Fibroblast of lung (primary cell): ENCODE measurements at regions not wholly inside any gene's neighbourhood (a gene's known extent, or its start where the extent isn't known, plus 50 kb on each side); places are given as distances from the start of the nearest gene placed in this dataset.

Source experiments
- DNase-seq, 2 donors: peaks; one replicate each; pipeline versions ENCODE4 v3.0.0 to v3.0.0-alpha.2; 2010; ENCODE audit warnings: low read depth in 2 of 2
- H2AFZ ChIP-seq: 2 replicates; pipeline ENCODE4 v1.5.1; 2012; ENCODE audit warnings: low read length, control low read depth, inconsistent platforms
- H3K27ac ChIP-seq: 2 replicates; pipeline ENCODE4 v1.5.1; 2011; ENCODE audit warnings: low read length, control low read depth; ENCODE audit not compliant: insufficient read depth
- H3K27me3 ChIP-seq: 2 replicates; pipeline ENCODE4 v1.5.1; 2011; ENCODE audit warnings: mild to moderate bottlenecking, low read length; ENCODE audit not compliant: control insufficient read depth, insufficient read depth
- H3K36me3 ChIP-seq: 2 replicates; pipeline ENCODE4 v1.5.1; 2011; ENCODE audit warnings: low read length; ENCODE audit not compliant: control insufficient read depth, insufficient read depth
- H3K4me1 ChIP-seq: 2 replicates; pipeline ENCODE4 v1.5.1; 2011; ENCODE audit warnings: low read length; ENCODE audit not compliant: control insufficient read depth, insufficient read depth; ENCODE audit errors: extremely low read depth
- H3K4me2 ChIP-seq: 2 replicates; pipeline ENCODE4 v1.5.1; 2011; ENCODE audit warnings: low read length, control low read depth; ENCODE audit not compliant: insufficient read depth; ENCODE audit errors: extremely low read depth
- H3K4me3 ChIP-seq, 4 experiments: fragments of 200-600 bp in 1 of 4; sonication (generic) in 1 of 4; replicated peaks in 1 of 4; 2 replicates each; pipeline ENCODE4 v1.5.1; 2011 to 2016; ENCODE audit warnings: low read length in 4 of 4, low read depth in 3 of 4, mild to moderate bottlenecking in 3 of 4, control low read depth in 2 of 4, inconsistent platforms in 1 of 4, mixed read lengths in 1 of 4; ENCODE audit not compliant: insufficient read depth in 1 of 4; ENCODE audit errors: control extremely low read depth in 1 of 4
- H3K79me2 ChIP-seq: 2 replicates; pipeline ENCODE4 v1.5.1; 2012; ENCODE audit warnings: mild to moderate bottlenecking, low read length, inconsistent platforms; ENCODE audit not compliant: control insufficient read depth, insufficient read depth
- H3K9ac ChIP-seq: 2 replicates; pipeline ENCODE4 v1.5.1; 2011; ENCODE audit warnings: mild to moderate bottlenecking, low read length, control low read depth; ENCODE audit not compliant: insufficient read depth
- H3K9me3 ChIP-seq: 2 replicates; pipeline ENCODE4 v1.5.1; 2012; ENCODE audit warnings: low read depth, low read length; ENCODE audit not compliant: control insufficient read depth, insufficient read depth
- H4K20me1 ChIP-seq: 2 replicates; pipeline ENCODE4 v1.5.1; 2011; ENCODE audit warnings: low read length; ENCODE audit not compliant: control insufficient read depth, insufficient read depth; ENCODE audit errors: extremely low read depth
- CTCF ChIP-seq, 2 donors: IDR thresholded peaks in 1 of 2; conservative IDR thresholded peaks in 1 of 2; 1 replicate in 1 of 2; 2 replicates in 1 of 2; pipeline ENCODE4 v1.5.1; 2011 to 2012; ENCODE audit warnings: low read length in 2 of 2, control low read depth in 1 of 2, inconsistent platforms in 1 of 2, low read depth in 1 of 2, mild to moderate bottlenecking in 1 of 2
- EZH2 ChIP-seq: IDR thresholded peaks from 2 replicates; pipeline ENCODE4 v1.5.1; 2012; ENCODE audit warnings: low read length, control low read depth, mild to moderate bottlenecking; ENCODE audit errors: missing control alignments

GRCh38 chr2:185894223-185894622, 155.6 kb downstream of the FSIP2 start:
- H3K79me2 ChIP-seq = no peaks in the 10 kb centered on the region
- no peak overlapping the region for H2AFZ ChIP-seq
- H3K27ac ChIP-seq = no peak overlapping the region
- no peak for DNase-seq
- H3K27me3 ChIP-seq = no peaks in the 10 kb centered on the region
- no peaks in the 10 kb centered on the region for H3K4me1 ChIP-seq
- no peak overlapping the region for H3K4me2 ChIP-seq
- H4K20me1 ChIP-seq = no peaks in the 10 kb centered on the region
- H3K4me3 ChIP-seq = no peak overlapping the region
- TF ChIP-seq CTCF (conservative IDR thresholded peaks at IDR 0.05 in 1 of 2, IDR thresholded peaks at IDR 0.05 in 1 of 2; ENCODE audit: low read depth in 1 of 2, low read length in 2 of 2) (no peak), EZH2 (no peak)
- H3K36me3 ChIP-seq = no peaks in the 10 kb centered on the region
- H3K9ac ChIP-seq = no peak overlapping the region
- H3K9me3 ChIP-seq = no peaks in the 10 kb centered on the region

- Histone ChIP-seq H3K27me3 (no peaks in the 10 kb centered on the region), H3K9me3 (no peaks in the 10 kb centered on the region), H2AFZ (no peak overlapping the region), H3K27ac (no peak overlapping the region), H3K9ac (no peak overlapping the region), H3K36me3 (no peaks in the 10 kb centered on the region), H3K4me3 (no peak overlapping the region), H3K4me2 (no peak overlapping the region), H4K20me1 (no peaks in the 10 kb centered on the region), H3K4me1 (no peaks in the 10 kb centered on the region), H3K79me2 (no peaks in the 10 kb centered on the region)
- TF ChIP-seq CTCF (conservative IDR thresholded peaks at IDR 0.05 in 1 of 2, IDR thresholded peaks at IDR 0.05 in 1 of 2; ENCODE audit: low read depth in 1 of 2, low read length in 2 of 2) = no peak
- TF ChIP-seq EZH2 = no peak
- DNase-seq = no peak
These were observed 157.5 kb downstream of the FSIP2 start for GRCh38 chr2:185895828-185896693.

GRCh38 chr2:185899366-185899765, 160.8 kb downstream of the FSIP2 start:
- Histone ChIP-seq H3K9ac (no peak overlapping the region), H3K27ac (no peak overlapping the region), H3K27me3 (no peaks in the 10 kb centered on the region), H2AFZ (no peak overlapping the region), H3K4me3 (no peak overlapping the region), H3K4me2 (no peak overlapping the region), H3K36me3 (no peaks in the 10 kb centered on the region), H3K79me2 (no peaks in the 10 kb centered on the region), H3K4me1 (no peaks in the 10 kb centered on the region), H3K9me3 (no peaks in the 10 kb centered on the region), H4K20me1 (no peaks in the 10 kb centered on the region)
- TF ChIP-seq EZH2 (no peak), CTCF (conservative IDR thresholded peaks at IDR 0.05 in 1 of 2, IDR thresholded peaks at IDR 0.05 in 1 of 2; ENCODE audit: low read depth in 1 of 2, low read length in 2 of 2) (no peak)
- DNase-seq = no peak
